ENCODE measurements at regions not wholly inside any gene's neighbourhood (a gene's known extent, or its start where the extent isn't known, plus 50 kb on each side); places are given as distances from the start of the nearest gene placed in this dataset.

- TF ChIP-seq CTCF (conservative IDR thresholded peaks at IDR 0.05 in 1 of 2, IDR thresholded peaks at IDR 0.05 in 1 of 2; ENCODE audit: low read depth in 1 of 2, low read length in 2 of 2), result no peak
- TF ChIP-seq EZH2 (IDR thresholded peaks at IDR 0.05; ENCODE audit: low read length, missing control alignments), result no peak
Observed at GRCh38 chr3:130596484-130596883, 79.5 kb downstream of the COL6A6 start.
